ENCODE measurements at regions not wholly inside any gene's neighbourhood (a gene's known extent, or its start where the extent isn't known, plus 50 kb on each side); places are given as distances from the start of the nearest gene placed in this dataset.

DNA sequence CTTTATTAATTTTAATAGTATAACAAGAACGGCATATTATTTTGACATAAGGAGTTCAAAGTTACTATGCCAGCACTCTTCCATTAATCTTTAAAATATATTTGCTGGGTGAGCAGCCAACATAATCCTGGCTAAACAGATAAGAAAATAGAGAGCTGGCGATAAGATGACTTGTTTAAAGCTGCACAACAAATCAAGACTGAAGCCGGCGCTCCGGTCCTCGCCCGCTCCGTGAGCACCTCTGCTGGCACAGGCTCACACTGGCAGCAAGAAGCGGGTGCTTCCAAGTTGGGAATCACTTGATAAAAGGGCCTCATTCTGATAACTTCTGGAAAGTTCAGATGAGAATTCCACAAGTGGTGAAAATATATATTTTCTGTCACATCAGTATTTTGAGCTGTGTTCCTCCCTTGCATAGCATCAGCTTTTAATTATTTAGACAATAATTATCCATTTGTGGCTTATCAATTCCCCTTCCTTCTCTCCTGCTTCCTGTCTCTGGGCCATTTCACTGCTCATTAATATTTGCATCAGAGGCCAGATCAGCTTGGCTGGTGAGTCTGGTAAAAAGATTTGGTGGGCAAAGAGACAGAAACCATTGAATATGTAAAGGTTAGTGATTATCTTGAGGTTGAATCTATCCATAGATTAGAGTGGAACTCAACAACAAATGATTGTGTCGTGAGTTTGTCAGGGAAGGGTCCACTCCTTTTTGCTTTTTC lies 205.3 kb downstream of the MZT1 start:
- Histone ChIP-seq H3K9me3 (no peaks in the 10 kb centered on the region), H3K4me1 (no peaks in the 10 kb centered on the region), H3K9ac (ENCODE audit: low read depth in 2 of 2, low read length in 2 of 2) (no peak overlapping the region), H3K4me3 (no peak overlapping the region), H3K36me3 (no peaks in the 10 kb centered on the region), H3K27me3 (no peaks in the 10 kb centered on the region), H3K27ac (no peak overlapping the region)
- DNase-seq = no peak
- TF ChIP-seq, protein P1, sequence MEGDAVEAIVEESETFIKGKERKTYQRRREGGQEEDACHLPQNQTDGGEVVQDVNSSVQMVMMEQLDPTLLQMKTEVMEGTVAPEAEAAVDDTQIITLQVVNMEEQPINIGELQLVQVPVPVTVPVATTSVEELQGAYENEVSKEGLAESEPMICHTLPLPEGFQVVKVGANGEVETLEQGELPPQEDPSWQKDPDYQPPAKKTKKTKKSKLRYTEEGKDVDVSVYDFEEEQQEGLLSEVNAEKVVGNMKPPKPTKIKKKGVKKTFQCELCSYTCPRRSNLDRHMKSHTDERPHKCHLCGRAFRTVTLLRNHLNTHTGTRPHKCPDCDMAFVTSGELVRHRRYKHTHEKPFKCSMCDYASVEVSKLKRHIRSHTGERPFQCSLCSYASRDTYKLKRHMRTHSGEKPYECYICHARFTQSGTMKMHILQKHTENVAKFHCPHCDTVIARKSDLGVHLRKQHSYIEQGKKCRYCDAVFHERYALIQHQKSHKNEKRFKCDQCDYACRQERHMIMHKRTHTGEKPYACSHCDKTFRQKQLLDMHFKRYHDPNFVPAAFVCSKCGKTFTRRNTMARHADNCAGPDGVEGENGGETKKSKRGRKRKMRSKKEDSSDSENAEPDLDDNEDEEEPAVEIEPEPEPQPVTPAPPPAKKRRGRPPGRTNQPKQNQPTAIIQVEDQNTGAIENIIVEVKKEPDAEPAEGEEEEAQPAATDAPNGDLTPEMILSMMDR (IDR thresholded peaks at IDR 0.05) = no peak
- intact Hi-C loops (cut with DNase I) = no loop called here

DNA sequence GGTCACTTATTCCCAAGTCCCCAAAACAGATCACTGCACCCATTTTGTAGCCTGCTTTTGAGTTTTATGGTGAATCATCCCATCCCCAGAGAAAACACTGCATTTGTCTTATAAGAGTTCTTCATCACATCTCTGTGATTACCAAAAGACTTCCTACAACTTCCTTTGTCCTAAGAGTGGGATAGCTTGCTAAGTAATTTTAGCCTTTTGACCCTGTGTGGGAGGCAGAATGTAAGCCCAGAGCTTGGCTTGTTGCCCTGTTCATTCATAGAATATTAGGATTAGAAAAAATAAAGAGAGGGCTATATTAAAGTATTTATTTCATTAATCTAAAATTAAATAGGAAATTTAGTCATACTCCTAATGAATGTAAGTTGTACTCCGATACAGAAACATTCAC lies 213.3 kb downstream of the MZT1 start:
- H3K36me3 ChIP-seq = no peaks in the 10 kb centered on the region
- H3K27me3 ChIP-seq = no peaks in the 10 kb centered on the region
- no peaks in the 10 kb centered on the region for H3K4me1 ChIP-seq
- DNase-seq = no peak
- no peak overlapping the region for H3K9ac ChIP-seq (ENCODE audit: low read depth in 2 of 2, low read length in 2 of 2)
- TF ChIP-seq, protein P1 (IDR thresholded peaks at IDR 0.05) = no peak
- no peak overlapping the region for H3K27ac ChIP-seq
- no peak overlapping the region for H3K4me3 ChIP-seq
- intact Hi-C loops (cut with DNase I) = no loop called here
- H3K9me3 ChIP-seq = no peaks in the 10 kb centered on the region

DNA sequence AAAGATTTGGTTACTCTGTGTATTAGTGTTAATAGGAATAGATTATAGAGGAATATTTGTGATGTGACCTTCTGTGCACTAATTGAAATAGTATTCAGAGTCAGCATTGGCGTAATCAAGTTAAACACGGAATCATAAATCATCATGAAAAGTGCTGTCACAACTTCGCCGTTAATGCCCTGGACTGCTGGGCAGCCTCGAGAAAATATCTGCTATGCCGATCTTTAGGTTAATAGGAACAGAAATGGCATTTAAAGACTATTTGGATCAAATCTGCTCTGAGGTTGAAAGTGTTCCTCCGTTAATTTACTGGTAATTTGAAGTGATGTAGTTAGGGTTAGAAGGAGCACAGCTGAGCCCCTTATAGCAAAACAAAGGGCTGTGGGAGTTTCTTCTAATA lies 219.0 kb downstream of the MZT1 start:
- intact Hi-C loops (cut with DNase I) = no loop called here
- TF ChIP-seq, protein P1 (IDR thresholded peaks at IDR 0.05) = no peak
- no peak for DNase-seq
- H3K27ac ChIP-seq = no peak overlapping the region
- H3K36me3 ChIP-seq = no peaks in the 10 kb centered on the region
- no peak overlapping the region for H3K4me3 ChIP-seq
- H3K4me1 ChIP-seq = no peaks in the 10 kb centered on the region
- H3K27me3 ChIP-seq = no peaks in the 10 kb centered on the region
- H3K9ac ChIP-seq (ENCODE audit: low read depth in 2 of 2, low read length in 2 of 2) = no peak overlapping the region
- no peaks in the 10 kb centered on the region for H3K9me3 ChIP-seq

DNA sequence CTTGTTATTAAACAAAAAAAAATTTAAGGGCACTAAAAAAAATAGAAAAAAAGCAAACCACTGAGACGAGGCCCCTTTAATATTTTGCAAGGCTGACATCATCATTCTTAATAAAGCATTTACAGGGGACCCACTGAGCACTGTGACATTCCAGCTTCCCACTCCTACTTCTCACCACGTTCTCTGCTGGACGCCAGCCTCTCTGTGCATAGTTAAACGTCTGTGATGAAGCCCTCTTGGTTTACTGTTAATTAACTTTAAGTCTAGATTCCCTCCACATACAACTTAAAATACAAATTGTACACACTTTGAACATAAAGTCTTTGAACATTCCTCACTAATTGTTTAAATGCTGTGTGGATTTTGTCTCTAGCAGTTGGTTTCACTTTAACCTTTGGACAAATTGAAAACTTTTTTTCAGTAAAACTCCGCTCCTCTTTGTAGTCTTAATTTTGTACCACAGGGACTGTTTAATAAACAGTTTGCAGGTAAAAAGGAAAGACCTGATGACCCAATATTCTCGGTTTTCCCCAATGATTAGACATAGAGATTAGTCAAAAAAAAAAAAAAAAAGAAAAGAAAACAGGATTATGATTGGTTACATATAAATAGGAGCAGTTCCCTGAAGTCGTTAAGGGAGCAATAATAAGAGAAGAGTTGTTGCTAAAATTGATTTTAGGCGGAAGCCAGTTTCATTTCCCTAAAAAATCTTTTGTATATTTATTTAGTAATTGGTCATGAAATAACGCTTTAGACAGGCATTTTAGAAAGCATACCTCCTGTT lies 219.8 kb downstream of the MZT1 start:
- no peak overlapping the region for H3K9ac ChIP-seq (ENCODE audit: low read depth in 2 of 2, low read length in 2 of 2)
- no peak overlapping the region for H3K4me3 ChIP-seq
- no peaks in the 10 kb centered on the region for H3K9me3 ChIP-seq
- intact Hi-C loops (cut with DNase I) = no loop called here
- no peaks in the 10 kb centered on the region for H3K36me3 ChIP-seq
- DNase-seq = no peak
- no peaks in the 10 kb centered on the region for H3K27me3 ChIP-seq
- no peak overlapping the region for H3K27ac ChIP-seq
- H3K4me1 ChIP-seq = no peaks in the 10 kb centered on the region
- TF ChIP-seq, protein P1 (IDR thresholded peaks at IDR 0.05) = no peak

GRCh38 chr13:72506706-72507105 lies 220.7 kb downstream of the MZT1 start:
- Histone ChIP-seq H3K36me3 (no peaks in the 10 kb centered on the region), H3K9me3 (no peaks in the 10 kb centered on the region), H3K4me3 (no peak overlapping the region), H3K9ac (ENCODE audit: low read depth in 2 of 2, low read length in 2 of 2) (no peak overlapping the region), H3K27me3 (no peaks in the 10 kb centered on the region), H3K27ac (no peak overlapping the region), H3K4me1 (no peaks in the 10 kb centered on the region)
- no peak for DNase-seq
- TF ChIP-seq, protein P1 (IDR thresholded peaks at IDR 0.05) = no peak
- intact Hi-C loops (cut with DNase I) = no loop called here

Measured in colonic mucosa (tissue), 4 donors.